Endothelial cell of umbilical vein (primary cell): ENCODE measurements at regions not wholly inside any gene's neighbourhood (a gene's known extent, or its start where the extent isn't known, plus 50 kb on each side); places are given as distances from the start of the nearest gene placed in this dataset.

Experiments
- BruUV-seq: library from RNA; stranded (reverse); fragments of 400-500 nt; replicated peaks from 2 replicates; lab custom pipeline; 2021; lab: Mats Ljungman, UMichigan
- CTCF ChIA-PET: fragments of 300-600, 350-600 bp; sonication (Branson Sonifier 250); formaldehyde crosslinking; loops from one replicate; lab custom pipeline; 2021; ENCODE audit warnings: antibody characterized with exemption, inconsistent platforms; lab: Charles Lee
- POLR2A ChIA-PET: fragments of 300-600, 350-600 bp; sonication (Branson Sonifier 250); formaldehyde crosslinking; loops from one replicate; lab custom pipeline; 2021; ENCODE audit warnings: antibody characterized with exemption, inconsistent platforms; lab: Charles Lee
- DNase-seq: peaks from one replicate; pipeline ENCODE4 v3.0.0-alpha.2; 2011; ENCODE audit warnings: low read depth, low spot score
- FAIRE-seq: peaks from 2 replicates; lab custom pipeline; 2011; peaks lifted over from hg19 to GRCh38; lab: Jason Lieb, UNC
- H2AFZ ChIP-seq: 2 replicates; pipeline ENCODE4 v1.6.0; 2012; ENCODE audit warnings: low read depth, low read length, control low read depth, inconsistent platforms
- H3K27ac ChIP-seq: 2 replicates; pipeline ENCODE4 v1.5.1; 2011; ENCODE audit warnings: low read depth, mild to moderate bottlenecking, control low read depth, low read length, moderate library complexity; ENCODE audit not compliant: insufficient read depth
- H3K27me3 ChIP-seq, 2 experiments: 2 replicates each; pipeline versions ENCODE4 v1.6.0 to v1.6.1; 2011; ENCODE audit warnings: low read length in 2 of 2, mixed read lengths in 1 of 2; ENCODE audit not compliant: control insufficient read depth in 2 of 2, insufficient read depth in 2 of 2
- H3K36me3 ChIP-seq, 2 experiments: 2 replicates in 1 of 2; 3 replicates in 1 of 2; pipeline ENCODE4 v1.5.1; 2011; ENCODE audit warnings: low read length in 2 of 2, mild to moderate bottlenecking in 1 of 2, moderate library complexity in 1 of 2; ENCODE audit not compliant: control insufficient read depth in 2 of 2, insufficient read depth in 2 of 2; ENCODE audit errors: extremely low read depth in 1 of 2
- H3K4me1 ChIP-seq: 3 replicates; pipeline ENCODE4 v1.5.1; 2011; ENCODE audit warnings: mild to moderate bottlenecking, low read length; ENCODE audit not compliant: control insufficient read depth, insufficient read depth; ENCODE audit errors: extremely low read depth
- H3K4me2 ChIP-seq: 2 replicates; pipeline ENCODE4 v1.6.1; 2011; ENCODE audit warnings: low read length, control low read depth, mixed read lengths; ENCODE audit not compliant: insufficient read depth
- H3K4me3 ChIP-seq, 3 experiments: fragments of 200-600 bp in 1 of 3; sonication (generic), shearing (Covaris generic) in 1 of 3; replicated peaks in 1 of 3; 2 replicates each; pipeline ENCODE4 v1.5.1; 2011 to 2016; ENCODE audit warnings: control low read depth in 3 of 3, low read length in 3 of 3, mild to moderate bottlenecking in 2 of 3, inconsistent platforms in 1 of 3, low read depth in 1 of 3, moderate library complexity in 1 of 3; ENCODE audit not compliant: insufficient read depth in 1 of 3
- H3K79me2 ChIP-seq: 2 replicates; pipeline ENCODE4 v1.6.0; 2012; ENCODE audit warnings: low read length, inconsistent platforms; ENCODE audit not compliant: control insufficient read depth, insufficient read depth
- H3K9ac ChIP-seq: replicated peaks from 2 replicates; pipeline ENCODE3; 2011; ENCODE audit warnings: low read length, control low read depth; ENCODE audit not compliant: insufficient read depth; ENCODE audit errors: extremely low read depth
- H3K9me1 ChIP-seq: replicated peaks from 3 replicates; pipeline ENCODE4 v1.6.0; 2011; ENCODE audit warnings: mild to moderate bottlenecking, low read length; ENCODE audit not compliant: control insufficient read depth, insufficient read depth; ENCODE audit errors: extremely low read depth
- H3K9me3 ChIP-seq: replicated peaks from 2 replicates; pipeline ENCODE4 v1.5.1; 2012; ENCODE audit warnings: low read length, inconsistent platforms; ENCODE audit not compliant: control insufficient read depth, insufficient read depth
- H4K20me1 ChIP-seq: replicated peaks from 2 replicates; pipeline ENCODE3; 2011; ENCODE audit warnings: mild to moderate bottlenecking, low read length; ENCODE audit not compliant: control insufficient read depth, insufficient read depth; ENCODE audit errors: extremely low read depth
- EZH2 ChIP-seq: IDR thresholded peaks from 2 replicates; pipeline ENCODE4 v1.6.1; 2012; ENCODE audit warnings: borderline replicate concordance, low read depth, mild to moderate bottlenecking, moderate library complexity, low read length, inconsistent platforms; ENCODE audit not compliant: severe bottlenecking
- FOS ChIP-seq: IDR thresholded peaks from 2 replicates; pipeline ENCODE4 v1.6.1; 2011; ENCODE audit warnings: mild to moderate bottlenecking, low read length, moderate library complexity, borderline replicate concordance; ENCODE audit not compliant: insufficient read depth
- GATA2 ChIP-seq: IDR thresholded peaks from 2 replicates; pipeline ENCODE4 v1.7.0; 2011; ENCODE audit warnings: low read depth, mild to moderate bottlenecking, moderate library complexity, mixed read lengths, low read length; ENCODE audit not compliant: insufficient read length, insufficient read depth
- JUN ChIP-seq: IDR thresholded peaks from 2 replicates; pipeline ENCODE4 v1.6.1; 2011; ENCODE audit warnings: borderline replicate concordance, low read depth; ENCODE audit not compliant: insufficient read length, insufficient read depth
- MYC ChIP-seq: IDR thresholded peaks from one replicate; pipeline ENCODE4 v1.6.1; 2011; ENCODE audit warnings: mild to moderate bottlenecking, low read depth, low read length
- POLR2A ChIP-seq: IDR thresholded peaks from 2 replicates; pipeline ENCODE4 v1.6.1; 2012; ENCODE audit warnings: low read depth, mild to moderate bottlenecking, control low read depth, low read length
- POLR2AphosphoS5 ChIP-seq: IDR thresholded peaks from 2 replicates; pipeline ENCODE4 v1.6.1; 2012; ENCODE audit warnings: low read depth, mild to moderate bottlenecking, control low read depth, low read length, moderate library complexity; ENCODE audit not compliant: insufficient read depth
- dilution Hi-C: fragments of 300-500 bp; cut with MboI; formaldehyde crosslinking; loops from one replicate; pipeline ENCODE4 v1.15.0; 2019; ENCODE audit warnings: low sequenced_read_pairs; ENCODE audit not compliant: extremely low pct_ligation_motif_present
- intact Hi-C: fragments of 100-400 bp; cut with micrococcal nuclease; formaldehyde crosslinking; loops from one replicate; pipeline ENCODE4 v1.10.0; 2022
- TF ChIP-seq, protein P1 (sequence below): IDR thresholded peaks from 2 replicates; pipeline ENCODE4 v1.6.1; 2011; ENCODE audit not compliant: insufficient read depth, insufficient read length
- TF ChIP-seq, protein P2 (sequence below), 2 donors: IDR thresholded peaks; 1 replicate in 1 of 2; 2 replicates in 1 of 2; pipeline ENCODE4 v1.5.1; 2011; ENCODE audit warnings: low read length in 2 of 2, mild to moderate bottlenecking in 2 of 2, moderate library complexity in 2 of 2, control low read depth in 1 of 2, inconsistent platforms in 1 of 2, low read depth in 1 of 2; ENCODE audit not compliant: insufficient read depth in 1 of 2; ENCODE audit errors: extremely low read depth in 1 of 2

DNA sequence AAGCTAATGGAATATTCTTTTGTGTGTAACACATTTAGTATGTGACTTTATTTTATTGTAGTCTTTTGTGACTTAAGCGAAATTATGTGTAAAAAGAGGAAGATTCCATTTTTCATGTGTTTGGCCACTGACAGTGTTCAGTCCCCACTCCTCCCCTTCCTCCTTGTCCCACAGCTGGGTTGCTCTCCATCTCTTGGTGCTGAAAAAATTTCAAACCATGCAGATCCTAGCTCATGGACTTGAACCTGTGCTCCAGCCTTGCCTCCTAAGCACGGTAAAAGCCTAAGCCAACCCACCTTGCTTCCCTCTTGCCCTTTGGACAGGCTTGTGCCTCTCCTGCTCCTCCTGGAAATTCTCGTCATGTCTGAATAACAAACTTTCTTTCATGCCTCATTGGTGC lies 2008.5 kb upstream of the TENM3 start:
- no peak overlapping the region for H3K4me3 ChIP-seq
- no peak for FAIRE-seq
- dilution Hi-C loops (no loop called here), intact Hi-C loops (no loop called here)
- no TSS peak for BruUV-seq
- ChIA-PET CTCF (no interaction called here), POLR2A (no interaction called here)
- no peak overlapping the region for H3K9ac ChIP-seq
- TF ChIP-seq JUN (no peak), MYC (no peak), POLR2A (no peak), POLR2AphosphoS5 (no peak), EZH2 (no peak), FOS (no peak), GATA2 (no peak)
- TF ChIP-seq, protein P1, sequence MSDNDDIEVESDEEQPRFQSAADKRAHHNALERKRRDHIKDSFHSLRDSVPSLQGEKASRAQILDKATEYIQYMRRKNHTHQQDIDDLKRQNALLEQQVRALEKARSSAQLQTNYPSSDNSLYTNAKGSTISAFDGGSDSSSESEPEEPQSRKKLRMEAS, result no peak
- TF ChIP-seq, protein P2, sequence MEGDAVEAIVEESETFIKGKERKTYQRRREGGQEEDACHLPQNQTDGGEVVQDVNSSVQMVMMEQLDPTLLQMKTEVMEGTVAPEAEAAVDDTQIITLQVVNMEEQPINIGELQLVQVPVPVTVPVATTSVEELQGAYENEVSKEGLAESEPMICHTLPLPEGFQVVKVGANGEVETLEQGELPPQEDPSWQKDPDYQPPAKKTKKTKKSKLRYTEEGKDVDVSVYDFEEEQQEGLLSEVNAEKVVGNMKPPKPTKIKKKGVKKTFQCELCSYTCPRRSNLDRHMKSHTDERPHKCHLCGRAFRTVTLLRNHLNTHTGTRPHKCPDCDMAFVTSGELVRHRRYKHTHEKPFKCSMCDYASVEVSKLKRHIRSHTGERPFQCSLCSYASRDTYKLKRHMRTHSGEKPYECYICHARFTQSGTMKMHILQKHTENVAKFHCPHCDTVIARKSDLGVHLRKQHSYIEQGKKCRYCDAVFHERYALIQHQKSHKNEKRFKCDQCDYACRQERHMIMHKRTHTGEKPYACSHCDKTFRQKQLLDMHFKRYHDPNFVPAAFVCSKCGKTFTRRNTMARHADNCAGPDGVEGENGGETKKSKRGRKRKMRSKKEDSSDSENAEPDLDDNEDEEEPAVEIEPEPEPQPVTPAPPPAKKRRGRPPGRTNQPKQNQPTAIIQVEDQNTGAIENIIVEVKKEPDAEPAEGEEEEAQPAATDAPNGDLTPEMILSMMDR (IDR thresholded peaks at IDR 0.05; ENCODE audit: extremely low read depth in 1 of 2, insufficient read depth in 1 of 2, low read depth in 1 of 2, low read length in 2 of 2), result no peak
- no peaks in the 10 kb centered on the region for H3K4me1 ChIP-seq
- no peak overlapping the region for H3K27ac ChIP-seq
- H4K20me1 ChIP-seq, result no peaks in the 10 kb centered on the region
- peaks cover 7% of the 10 kb centered on the region for H3K9me3 ChIP-seq
- H3K27me3 ChIP-seq, result no peaks in the 10 kb centered on the region
- no peaks in the 10 kb centered on the region for H3K36me3 ChIP-seq
- H3K9me1 ChIP-seq, result no peaks in the 10 kb centered on the region
- no peaks in the 10 kb centered on the region for H3K79me2 ChIP-seq
- H2AFZ ChIP-seq, result no peak overlapping the region
- no peak for DNase-seq
- H3K4me2 ChIP-seq, result no peak overlapping the region
